Fibroblast of gingiva (primary cell): ENCODE measurements at regions not wholly inside any gene's neighbourhood (a gene's known extent, or its start where the extent isn't known, plus 50 kb on each side); places are given as distances from the start of the nearest gene placed in this dataset.
"Not testable (repeated sequence)": the region's sequence is repeated elsewhere in the genome, so short reads cannot be mapped to it uniquely, and the experiment has no call there.

Experiments
- DNase-seq: peaks from one replicate; pipeline ENCODE4 v3.0.0-alpha.2; 2011; ENCODE audit warnings: low read depth

GRCh38 chr3:166993015-166993630 is 387.0 kb downstream of the ZBBX start:
- no peak for DNase-seq

- no peak for DNase-seq
Measured at GRCh38 chr3:166986000-166986399, 394.1 kb downstream of the ZBBX start.

GRCh38 chr3:166975796-166976195 is 404.3 kb downstream of the ZBBX start:
- not testable (repeated sequence) for DNase-seq

- not testable (repeated sequence) for DNase-seq
Measured at GRCh38 chr3:166967714-166968113, 412.4 kb downstream of the ZBBX start.

GRCh38 chr3:166962911-166963310 is 417.2 kb downstream of the ZBBX start:
- DNase-seq = no peak

- no peak for DNase-seq
Measured at GRCh38 chr3:166957121-166957520, 423.0 kb downstream of the ZBBX start.

GRCh38 chr3:166955201-166955939 is 424.7 kb downstream of the ZBBX start:
- DNase-seq = no peak

GRCh38 chr3:166934879-166935278 is 445.2 kb downstream of the ZBBX start:
- DNase-seq = no peak

GRCh38 chr3:166917437-166917836 is 462.7 kb downstream of the ZBBX start:
- DNase-seq = no peak

GRCh38 chr3:166902374-166902773 is 477.7 kb downstream of the ZBBX start:
- no peak for DNase-seq

GRCh38 chr3:166900866-166901577 is 479.1 kb downstream of the ZBBX start:
- no peak for DNase-seq

GRCh38 chr3:166897811-166898210 is 482.3 kb downstream of the ZBBX start:
- DNase-seq = no peak

GRCh38 chr3:166889241-166889640 is 490.9 kb downstream of the ZBBX start:
- no peak for DNase-seq

- DNase-seq = no peak
Measured at GRCh38 chr3:166879661-166880060, 500.4 kb downstream of the ZBBX start.

- DNase-seq = no peak
Measured at GRCh38 chr3:166877971-166878370, 502.1 kb downstream of the ZBBX start.

GRCh38 chr3:166864473-166865467 is 515.3 kb downstream of the ZBBX start:
- DNase-seq = no peak

GRCh38 chr3:166860217-166860616 is 519.9 kb downstream of the ZBBX start:
- no peak for DNase-seq

- no peak for DNase-seq
Measured at GRCh38 chr3:166844329-166844728, 535.8 kb downstream of the ZBBX start.

GRCh38 chr3:166842784-166843183 is 537.3 kb downstream of the ZBBX start:
- not testable (repeated sequence) for DNase-seq

GRCh38 chr3:166837535-166837934 is 542.6 kb downstream of the ZBBX start:
- DNase-seq = no peak

- no peak for DNase-seq
Measured at GRCh38 chr3:166836836-166837235, 543.3 kb downstream of the ZBBX start.

- DNase-seq = no peak
Measured at GRCh38 chr3:166829896-166830295, 550.2 kb downstream of the ZBBX start.
